ENCODE measurements at regions not wholly inside any gene's neighbourhood (a gene's known extent, or its start where the extent isn't known, plus 50 kb on each side); places are given as distances from the start of the nearest gene placed in this dataset.

GRCh38 chr6:147744012-147744411 lies 235.5 kb downstream of the SAMD5 start:
- intact Hi-C loops (cut with DNase I): no loop called here
- Histone ChIP-seq H3K4me1 (ENCODE audit: control insufficient read depth in 2 of 3, insufficient read depth in 2 of 3, low read depth in 1 of 3, low read length in 3 of 3) (peaks cover 0 to 3% (median 2%) of the 10 kb centered on the region in 3 donors), H3K9ac (ENCODE audit: low read length in 3 of 3) (no peak overlapping the region), H3K27me3 (ENCODE audit: control insufficient read depth, insufficient read depth, low read length) (no peaks in the 10 kb centered on the region), H3K4me3 (ENCODE audit: low read length in 3 of 3) (no peak overlapping the region), H3K9me3 (ENCODE audit: control insufficient read depth in 2 of 3, insufficient read depth in 1 of 3, low read length in 3 of 3) (no peaks in the 10 kb centered on the region), H3K36me3 (ENCODE audit: control insufficient read depth in 2 of 3, insufficient read depth in 3 of 3, low read length in 3 of 3) (no peaks in the 10 kb centered on the region), H3K27ac (ENCODE audit: low read depth in 2 of 2, low read length in 2 of 2) (no peak overlapping the region)
- DNase-seq (no peak), FAIRE-seq (no peak)
- no peak for TF ChIP-seq CTCF (IDR thresholded peaks at IDR 0.05; ENCODE audit: borderline replicate concordance, extremely low read depth, insufficient read depth)

- H3K9ac ChIP-seq (ENCODE audit: low read length in 3 of 3): no peak overlapping the region
- H3K9me3 ChIP-seq (ENCODE audit: control insufficient read depth in 2 of 3, insufficient read depth in 1 of 3, low read length in 3 of 3): no peaks in the 10 kb centered on the region
- no peaks in the 10 kb centered on the region for H3K36me3 ChIP-seq (ENCODE audit: control insufficient read depth in 2 of 3, insufficient read depth in 3 of 3, low read length in 3 of 3)
- H3K27me3 ChIP-seq (ENCODE audit: control insufficient read depth, insufficient read depth, low read length): no peaks in the 10 kb centered on the region
- no peak overlapping the region for H3K4me3 ChIP-seq (ENCODE audit: low read length in 3 of 3)
- no peak for FAIRE-seq
- no peak for TF ChIP-seq CTCF (IDR thresholded peaks at IDR 0.05; ENCODE audit: borderline replicate concordance, extremely low read depth, insufficient read depth)
- H3K27ac ChIP-seq (ENCODE audit: low read depth in 2 of 2, low read length in 2 of 2): no peak overlapping the region
- no peak for DNase-seq
- intact Hi-C loops (cut with DNase I): no loop called here
- no peaks in the 10 kb centered on the region for H3K4me1 ChIP-seq (ENCODE audit: control insufficient read depth in 2 of 3, insufficient read depth in 2 of 3, low read depth in 1 of 3, low read length in 3 of 3)
These were observed 240.8 kb downstream of the SAMD5 start for GRCh38 chr6:147749331-147749730.

GRCh38 chr6:147750413-147750812 lies 241.9 kb downstream of the SAMD5 start:
- FAIRE-seq (no peak), DNase-seq (no peak)
- Histone ChIP-seq H3K4me1 (ENCODE audit: control insufficient read depth in 2 of 3, insufficient read depth in 2 of 3, low read depth in 1 of 3, low read length in 3 of 3) (no peaks in the 10 kb centered on the region), H3K27me3 (ENCODE audit: control insufficient read depth, insufficient read depth, low read length) (no peaks in the 10 kb centered on the region), H3K9me3 (ENCODE audit: control insufficient read depth in 2 of 3, insufficient read depth in 1 of 3, low read length in 3 of 3) (no peaks in the 10 kb centered on the region), H3K36me3 (ENCODE audit: control insufficient read depth in 2 of 3, insufficient read depth in 3 of 3, low read length in 3 of 3) (no peaks in the 10 kb centered on the region), H3K9ac (ENCODE audit: low read length in 3 of 3) (no peak overlapping the region), H3K4me3 (ENCODE audit: low read length in 3 of 3) (no peak overlapping the region), H3K27ac (ENCODE audit: low read depth in 2 of 2, low read length in 2 of 2) (no peak overlapping the region)
- intact Hi-C loops (cut with DNase I): no loop called here
- no peak for TF ChIP-seq CTCF (IDR thresholded peaks at IDR 0.05; ENCODE audit: borderline replicate concordance, extremely low read depth, insufficient read depth)

GRCh38 chr6:147751232-147751631 lies 242.7 kb downstream of the SAMD5 start:
- no peaks in the 10 kb centered on the region for H3K36me3 ChIP-seq (ENCODE audit: control insufficient read depth in 2 of 3, insufficient read depth in 3 of 3, low read length in 3 of 3)
- intact Hi-C loops (cut with DNase I): no loop called here
- FAIRE-seq: no peak

More at GRCh38 chr6:147751232-147751631, 242.7 kb downstream of the SAMD5 start:
- no peaks in the 10 kb centered on the region for H3K4me1 ChIP-seq (ENCODE audit: control insufficient read depth in 2 of 3, insufficient read depth in 2 of 3, low read depth in 1 of 3, low read length in 3 of 3)
- DNase-seq: no peak
- no peaks in the 10 kb centered on the region for H3K27me3 ChIP-seq (ENCODE audit: control insufficient read depth, insufficient read depth, low read length)
- no peak overlapping the region for H3K4me3 ChIP-seq (ENCODE audit: low read length in 3 of 3)
- no peak overlapping the region for H3K27ac ChIP-seq (ENCODE audit: low read depth in 2 of 2, low read length in 2 of 2)
- no peak for TF ChIP-seq CTCF (IDR thresholded peaks at IDR 0.05; ENCODE audit: borderline replicate concordance, extremely low read depth, insufficient read depth)
- H3K9me3 ChIP-seq (ENCODE audit: control insufficient read depth in 2 of 3, insufficient read depth in 1 of 3, low read length in 3 of 3): no peaks in the 10 kb centered on the region
- no peak overlapping the region for H3K9ac ChIP-seq (ENCODE audit: low read length in 3 of 3)

Measured in kidney (tissue), 13 donors.